ENCODE measurements at regions not wholly inside any gene's neighbourhood (a gene's known extent, or its start where the extent isn't known, plus 50 kb on each side); places are given as distances from the start of the nearest gene placed in this dataset.
"Not testable (repeated sequence)": the region's sequence is repeated elsewhere in the genome, so short reads cannot be mapped to it uniquely, and the experiment has no call there.

- H3K36me3 ChIP-seq (replicated peaks in 1 of 2; ENCODE audit: control insufficient read depth in 2 of 2, insufficient read depth in 2 of 2, low read length in 2 of 2); DNase-seq (ENCODE audit: low spot score); H2BK12ac ChIP-seq (ENCODE audit: low read length); H3K18ac ChIP-seq (ENCODE audit: low read length); H3K9me3 ChIP-seq (replicated peaks in 1 of 2; ENCODE audit: control insufficient read depth in 2 of 2, insufficient read depth in 1 of 2, low read depth in 1 of 2, low read length in 2 of 2); H2AK5ac ChIP-seq (ENCODE audit: low read depth, low read length); H3K4me2 ChIP-seq (ENCODE audit: insufficient read depth, low read length, poor library complexity, severe bottlenecking); H3K9ac ChIP-seq (ENCODE audit: low read depth, low read length, poor library complexity); H2BK15ac ChIP-seq (ENCODE audit: low read length); H3K79me1 ChIP-seq (ENCODE audit: low read depth, low read length); H4K8ac ChIP-seq (ENCODE audit: low read depth, low read length); H3K23ac ChIP-seq (ENCODE audit: low read depth, low read length, poor library complexity); H3K4ac ChIP-seq (ENCODE audit: low read length); H2AFZ ChIP-seq (ENCODE audit: low read length); H2BK5ac ChIP-seq (ENCODE audit: low read length); H3K4me1 ChIP-seq (ENCODE audit: control insufficient read depth in 2 of 2, insufficient read depth in 1 of 2, low read depth in 1 of 2, low read length in 2 of 2); H3K14ac ChIP-seq (ENCODE audit: low read length); H4K91ac ChIP-seq (ENCODE audit: low read depth, low read length, poor library complexity); H3K4me3 ChIP-seq (ENCODE audit: low read length in 2 of 2); H2BK120ac ChIP-seq (ENCODE audit: low read depth, low read length); H3K27me3 ChIP-seq (ENCODE audit: control insufficient read depth in 3 of 3, insufficient read depth in 3 of 3, low read depth in 1 of 3, low read length in 3 of 3); H3K27ac ChIP-seq (replicated peaks; ENCODE audit: low read length): not testable (repeated sequence)
- WGBS, 2 donors (ENCODE audit: extremely low coverage in 2 of 2, insufficient read length in 2 of 2, insufficient replicate concordance in 1 of 2) = no CpG with 5 or more reads among the region's 1 CpG
Observed at GRCh38 chr19:20292520-20292919, 125.5 kb downstream of the ZNF486 start.

GRCh38 chr19:20289186-20289585, 122.2 kb downstream of the ZNF486 start:
- Histone ChIP-seq H3K79me1 (ENCODE audit: low read depth, low read length) (no peaks in the 10 kb centered on the region), H3K4ac (ENCODE audit: low read length) (no peak overlapping the region), H2AK5ac (ENCODE audit: low read depth, low read length) (no peak overlapping the region), H4K8ac (ENCODE audit: low read depth, low read length) (no peak overlapping the region), H3K27me3 (ENCODE audit: control insufficient read depth in 3 of 3, insufficient read depth in 3 of 3, low read depth in 1 of 3, low read length in 3 of 3) (no peaks in the 10 kb centered on the region), H4K91ac (ENCODE audit: low read depth, low read length, poor library complexity) (no peak overlapping the region), H2BK5ac (ENCODE audit: low read length) (no peak overlapping the region), H3K4me3 (ENCODE audit: low read length in 2 of 2) (no peak overlapping the region), H3K9me3 (replicated peaks in 1 of 2; ENCODE audit: control insufficient read depth in 2 of 2, insufficient read depth in 1 of 2, low read depth in 1 of 2, low read length in 2 of 2) (no peaks in the 10 kb centered on the region), H3K4me1 (ENCODE audit: control insufficient read depth in 2 of 2, insufficient read depth in 1 of 2, low read depth in 1 of 2, low read length in 2 of 2) (no peaks in the 10 kb centered on the region), H2AFZ (ENCODE audit: low read length) (no peak overlapping the region), H3K18ac (ENCODE audit: low read length) (no peak overlapping the region), H3K4me2 (ENCODE audit: insufficient read depth, low read length, poor library complexity, severe bottlenecking) (no peak overlapping the region), H3K9ac (ENCODE audit: low read depth, low read length, poor library complexity) (no peak overlapping the region), H2BK15ac (ENCODE audit: low read length) (no peak overlapping the region), H2BK120ac (ENCODE audit: low read depth, low read length) (no peak overlapping the region), H3K27ac (replicated peaks; ENCODE audit: low read length) (no peak overlapping the region), H3K36me3 (replicated peaks in 1 of 2; ENCODE audit: control insufficient read depth in 2 of 2, insufficient read depth in 2 of 2, low read length in 2 of 2) (no peaks in the 10 kb centered on the region), H3K14ac (ENCODE audit: low read length) (no peak overlapping the region), H3K23ac (ENCODE audit: low read depth, low read length, poor library complexity) (no peak overlapping the region), H2BK12ac (ENCODE audit: low read length) (no peak overlapping the region)
- no peak for DNase-seq (ENCODE audit: low spot score)

GRCh38 chr19:20287070-20287469, 120.1 kb downstream of the ZNF486 start:
- H4K8ac ChIP-seq (ENCODE audit: low read depth, low read length) = no peak overlapping the region
- H3K23ac ChIP-seq (ENCODE audit: low read depth, low read length, poor library complexity) = no peak overlapping the region
- no peak overlapping the region for H2BK15ac ChIP-seq (ENCODE audit: low read length)
- no peak overlapping the region for H3K14ac ChIP-seq (ENCODE audit: low read length)
- no peak overlapping the region for H2AFZ ChIP-seq (ENCODE audit: low read length)
- H3K4me3 ChIP-seq (ENCODE audit: low read length in 2 of 2) = no peak overlapping the region
- H3K27ac ChIP-seq (replicated peaks; ENCODE audit: low read length) = no peak overlapping the region
- H3K9ac ChIP-seq (ENCODE audit: low read depth, low read length, poor library complexity) = no peak overlapping the region
- no peak overlapping the region for H3K4me2 ChIP-seq (ENCODE audit: insufficient read depth, low read length, poor library complexity, severe bottlenecking)
- H3K18ac ChIP-seq (ENCODE audit: low read length) = no peak overlapping the region
- H2BK5ac ChIP-seq (ENCODE audit: low read length) = no peak overlapping the region
- no peak overlapping the region for H2AK5ac ChIP-seq (ENCODE audit: low read depth, low read length)
- H3K4me1 ChIP-seq (ENCODE audit: control insufficient read depth in 2 of 2, insufficient read depth in 1 of 2, low read depth in 1 of 2, low read length in 2 of 2) = no peaks in the 10 kb centered on the region
- H3K4ac ChIP-seq (ENCODE audit: low read length) = no peak overlapping the region
- no peak overlapping the region for H4K91ac ChIP-seq (ENCODE audit: low read depth, low read length, poor library complexity)
- H3K36me3 ChIP-seq (replicated peaks in 1 of 2; ENCODE audit: control insufficient read depth in 2 of 2, insufficient read depth in 2 of 2, low read length in 2 of 2) = no peaks in the 10 kb centered on the region
- H3K27me3 ChIP-seq (ENCODE audit: control insufficient read depth in 3 of 3, insufficient read depth in 3 of 3, low read depth in 1 of 3, low read length in 3 of 3) = no peaks in the 10 kb centered on the region
- H3K79me1 ChIP-seq (ENCODE audit: low read depth, low read length) = no peaks in the 10 kb centered on the region
- DNase-seq (ENCODE audit: low spot score) = no peak
- no CpG with 5 or more reads among the region's 3 CpGs for WGBS, 2 donors (ENCODE audit: extremely low coverage in 2 of 2, insufficient read length in 2 of 2, insufficient replicate concordance in 1 of 2)
- no peaks in the 10 kb centered on the region for H3K9me3 ChIP-seq (replicated peaks in 1 of 2; ENCODE audit: control insufficient read depth in 2 of 2, insufficient read depth in 1 of 2, low read depth in 1 of 2, low read length in 2 of 2)
- no peak overlapping the region for H2BK12ac ChIP-seq (ENCODE audit: low read length)
- no peak overlapping the region for H2BK120ac ChIP-seq (ENCODE audit: low read depth, low read length)

- not testable (repeated sequence) for H3K23ac ChIP-seq (ENCODE audit: low read depth, low read length, poor library complexity); H3K36me3 ChIP-seq (replicated peaks in 1 of 2; ENCODE audit: control insufficient read depth in 2 of 2, insufficient read depth in 2 of 2, low read length in 2 of 2); DNase-seq (ENCODE audit: low spot score); H3K14ac ChIP-seq (ENCODE audit: low read length); H2BK15ac ChIP-seq (ENCODE audit: low read length); H3K9me3 ChIP-seq (replicated peaks in 1 of 2; ENCODE audit: control insufficient read depth in 2 of 2, insufficient read depth in 1 of 2, low read depth in 1 of 2, low read length in 2 of 2); H2AK5ac ChIP-seq (ENCODE audit: low read depth, low read length); H3K18ac ChIP-seq (ENCODE audit: low read length); H3K4me3 ChIP-seq (ENCODE audit: low read length in 2 of 2); H3K4ac ChIP-seq (ENCODE audit: low read length); H4K91ac ChIP-seq (ENCODE audit: low read depth, low read length, poor library complexity); H2BK12ac ChIP-seq (ENCODE audit: low read length); H3K4me1 ChIP-seq (ENCODE audit: control insufficient read depth in 2 of 2, insufficient read depth in 1 of 2, low read depth in 1 of 2, low read length in 2 of 2); H2AFZ ChIP-seq (ENCODE audit: low read length); H3K79me1 ChIP-seq (ENCODE audit: low read depth, low read length); H3K27ac ChIP-seq (replicated peaks; ENCODE audit: low read length); H3K9ac ChIP-seq (ENCODE audit: low read depth, low read length, poor library complexity); H2BK120ac ChIP-seq (ENCODE audit: low read depth, low read length); H2BK5ac ChIP-seq (ENCODE audit: low read length); H3K27me3 ChIP-seq (ENCODE audit: control insufficient read depth in 3 of 3, insufficient read depth in 3 of 3, low read depth in 1 of 3, low read length in 3 of 3); H4K8ac ChIP-seq (ENCODE audit: low read depth, low read length); H3K4me2 ChIP-seq (ENCODE audit: insufficient read depth, low read length, poor library complexity, severe bottlenecking)
- no CpG with 5 or more reads among the region's 4 CpGs for WGBS, 2 donors (ENCODE audit: extremely low coverage in 2 of 2, insufficient read length in 2 of 2, insufficient replicate concordance in 1 of 2)
Observed at GRCh38 chr19:20285876-20286275, 118.9 kb downstream of the ZNF486 start.

Data from neuronal stem cell (in vitro differentiated cells).